Neural progenitor cell (in vitro differentiated cells): ENCODE measurements at regions not wholly inside any gene's neighbourhood (a gene's known extent, or its start where the extent isn't known, plus 50 kb on each side); places are given as distances from the start of the nearest gene placed in this dataset.

ENCODE experiments used
- EZH2 ChIP-seq: fragments of 200-600 bp; sonication (generic); IDR thresholded peaks from 2 replicates; pipeline ENCODE4 v1.6.1; 2017; ENCODE audit warnings: antibody characterized with exemption, mild to moderate bottlenecking, moderate library complexity
- EZH2phosphoT487 ChIP-seq: fragments of 200-600 bp; sonication (generic); IDR thresholded peaks from 2 replicates; pipeline ENCODE4 v1.6.1; 2017; ENCODE audit warnings: antibody characterized with exemption
- TF ChIP-seq, protein P1 (sequence below): fragments of 200-600 bp; sonication (generic); IDR thresholded peaks from 2 replicates; pipeline ENCODE4 v1.5.1; 2017; ENCODE audit warnings: antibody characterized with exemption, mild to moderate bottlenecking

DNA sequence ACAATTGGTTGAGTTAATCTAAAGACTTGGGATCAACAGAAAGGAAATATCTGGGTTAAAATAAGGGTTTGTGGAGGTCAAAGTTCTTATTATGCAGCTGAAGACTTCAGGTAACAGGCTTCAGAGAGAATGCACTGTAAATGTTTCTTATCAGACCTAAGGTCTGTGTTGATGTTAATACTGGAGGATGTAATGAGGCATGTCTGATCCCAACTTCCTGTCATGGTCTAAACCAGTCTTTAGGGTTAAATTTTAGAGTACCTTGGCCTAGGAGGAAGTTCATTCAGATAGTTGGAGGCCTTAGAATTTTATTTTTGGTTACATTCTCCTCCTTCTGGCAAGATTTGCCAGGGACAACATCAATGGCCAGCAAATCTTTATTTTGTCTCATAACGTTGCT, 72.1 kb upstream of the GC start:
- TF ChIP-seq EZH2 = no peak
- TF ChIP-seq, protein P1, sequence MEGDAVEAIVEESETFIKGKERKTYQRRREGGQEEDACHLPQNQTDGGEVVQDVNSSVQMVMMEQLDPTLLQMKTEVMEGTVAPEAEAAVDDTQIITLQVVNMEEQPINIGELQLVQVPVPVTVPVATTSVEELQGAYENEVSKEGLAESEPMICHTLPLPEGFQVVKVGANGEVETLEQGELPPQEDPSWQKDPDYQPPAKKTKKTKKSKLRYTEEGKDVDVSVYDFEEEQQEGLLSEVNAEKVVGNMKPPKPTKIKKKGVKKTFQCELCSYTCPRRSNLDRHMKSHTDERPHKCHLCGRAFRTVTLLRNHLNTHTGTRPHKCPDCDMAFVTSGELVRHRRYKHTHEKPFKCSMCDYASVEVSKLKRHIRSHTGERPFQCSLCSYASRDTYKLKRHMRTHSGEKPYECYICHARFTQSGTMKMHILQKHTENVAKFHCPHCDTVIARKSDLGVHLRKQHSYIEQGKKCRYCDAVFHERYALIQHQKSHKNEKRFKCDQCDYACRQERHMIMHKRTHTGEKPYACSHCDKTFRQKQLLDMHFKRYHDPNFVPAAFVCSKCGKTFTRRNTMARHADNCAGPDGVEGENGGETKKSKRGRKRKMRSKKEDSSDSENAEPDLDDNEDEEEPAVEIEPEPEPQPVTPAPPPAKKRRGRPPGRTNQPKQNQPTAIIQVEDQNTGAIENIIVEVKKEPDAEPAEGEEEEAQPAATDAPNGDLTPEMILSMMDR = no peak
- TF ChIP-seq EZH2phosphoT487 = no peak
